ENCODE measurements at regions not wholly inside any gene's neighbourhood (a gene's known extent, or its start where the extent isn't known, plus 50 kb on each side); places are given as distances from the start of the nearest gene placed in this dataset.

DNA sequence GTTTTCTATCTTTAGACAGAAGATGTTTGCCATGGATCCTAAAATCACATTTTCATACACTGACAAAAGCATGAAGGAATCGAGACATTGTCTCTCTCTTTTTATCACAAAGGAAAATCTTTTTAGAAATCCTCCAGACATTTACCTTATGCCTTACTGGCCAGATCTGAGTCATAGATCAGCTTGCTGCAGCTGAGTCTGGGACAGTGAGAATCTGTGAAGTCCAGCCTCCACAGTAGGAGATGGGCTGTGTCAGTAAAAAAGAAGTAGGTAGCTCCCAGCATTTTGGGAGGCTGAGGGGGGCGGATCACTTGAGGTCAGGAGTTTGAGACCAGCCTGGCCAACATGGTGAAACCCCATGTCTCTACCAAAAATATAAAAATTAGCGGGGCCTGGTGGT is 333.4 kb upstream of the ZNF462 start:
- DNase-seq (ENCODE audit: low read depth) = no peak

DNA sequence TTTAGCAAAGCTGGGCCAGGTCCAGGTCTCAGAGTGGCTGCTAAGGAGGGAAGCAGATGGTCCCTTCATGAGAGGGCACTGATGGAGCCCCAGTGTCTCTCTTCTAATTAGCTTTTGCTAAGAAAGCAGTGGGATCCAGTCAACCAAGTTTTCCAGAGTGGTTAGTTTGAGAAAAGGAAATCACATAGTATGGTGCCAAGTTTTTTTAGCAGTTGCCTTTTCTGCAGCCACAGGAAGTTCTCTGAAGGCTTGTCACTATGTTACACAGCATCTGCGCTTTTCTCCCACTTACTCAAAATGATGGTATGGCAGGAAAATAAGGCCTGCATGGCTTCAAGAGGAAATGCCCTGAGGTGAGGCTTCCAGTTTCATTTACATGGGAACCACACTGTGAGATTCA is 331.5 kb upstream of the ZNF462 start:
- DNase-seq (ENCODE audit: low read depth) = no peak

GRCh38 chr9:106532306-106533015 is 330.5 kb upstream of the ZNF462 start:
- no peak for DNase-seq (ENCODE audit: low read depth)

DNA sequence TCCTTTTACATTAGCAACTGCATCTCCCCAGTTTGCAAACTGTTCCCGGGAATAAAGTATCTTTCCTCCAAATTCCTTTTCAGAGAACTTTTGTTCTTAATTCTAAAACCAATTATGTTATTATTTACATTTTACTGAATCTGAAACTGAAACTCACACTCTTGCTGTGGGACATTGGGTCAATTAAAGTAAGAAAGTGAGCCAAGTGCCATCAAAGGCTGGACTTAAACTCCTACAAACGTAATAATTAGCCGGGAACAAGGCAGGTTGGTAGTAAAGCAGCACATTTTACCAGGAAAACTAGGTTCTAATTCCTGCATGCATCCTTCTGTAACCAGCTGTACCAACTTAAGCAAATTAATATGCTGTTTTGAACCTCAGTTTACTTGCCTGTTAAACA is 328.2 kb upstream of the ZNF462 start:
- DNase-seq (ENCODE audit: low read depth) = no peak

DNA sequence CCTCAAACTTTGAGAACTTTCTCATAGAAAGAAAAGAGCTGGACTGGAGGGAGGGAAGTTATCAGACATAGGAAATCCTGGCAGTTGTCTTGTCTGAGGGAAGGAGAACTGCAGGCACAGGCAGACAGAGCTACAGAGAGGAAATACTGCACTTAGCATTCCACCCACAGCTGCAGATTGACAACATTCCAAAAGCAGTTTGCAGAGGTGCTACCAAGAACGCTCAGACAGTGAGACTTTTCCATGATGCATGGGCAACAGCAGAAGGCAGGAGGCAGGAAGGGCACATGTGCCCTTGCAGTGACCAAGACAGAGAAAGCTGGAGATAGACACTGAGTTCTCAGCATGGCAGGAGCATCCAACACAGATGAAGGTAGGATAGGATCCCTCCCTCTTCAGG is 327.5 kb upstream of the ZNF462 start:
- DNase-seq (ENCODE audit: low read depth) = no peak

GRCh38 chr9:106557996-106558667 is 304.8 kb upstream of the ZNF462 start:
- DNase-seq (ENCODE audit: low read depth) = no peak

GRCh38 chr9:106560540-106560939 is 302.4 kb upstream of the ZNF462 start:
- no peak for DNase-seq (ENCODE audit: low read depth)

- DNase-seq (ENCODE audit: low read depth) = no peak
These were observed 287.1 kb upstream of the ZNF462 start for GRCh38 chr9:106575823-106576222.

- no peak for DNase-seq (ENCODE audit: low read depth)
These were observed 286.7 kb upstream of the ZNF462 start for GRCh38 chr9:106576232-106576760.

GRCh38 chr9:106577121-106577520 is 285.8 kb upstream of the ZNF462 start:
- DNase-seq (ENCODE audit: low read depth) = no peak

DNA sequence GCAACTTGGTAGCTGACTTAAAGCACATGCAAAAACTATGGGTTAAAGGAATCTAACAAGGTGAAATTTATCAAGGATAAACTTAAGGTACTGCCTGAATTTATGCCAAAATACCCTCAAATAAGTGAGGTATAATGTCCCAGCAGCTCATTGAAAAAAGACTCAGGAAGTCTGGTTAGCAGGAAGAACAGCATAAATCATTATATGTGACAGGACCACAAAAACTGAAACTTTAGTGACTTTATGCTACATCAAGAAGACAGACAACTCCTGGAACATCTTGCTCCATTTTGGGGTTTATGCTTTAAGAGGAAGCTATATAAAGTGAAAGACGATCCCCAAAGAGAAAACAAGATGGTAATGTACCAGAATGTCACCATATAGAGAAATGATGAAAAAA is 282.4 kb upstream of the ZNF462 start:
- no peak for DNase-seq (ENCODE audit: low read depth)

DNA sequence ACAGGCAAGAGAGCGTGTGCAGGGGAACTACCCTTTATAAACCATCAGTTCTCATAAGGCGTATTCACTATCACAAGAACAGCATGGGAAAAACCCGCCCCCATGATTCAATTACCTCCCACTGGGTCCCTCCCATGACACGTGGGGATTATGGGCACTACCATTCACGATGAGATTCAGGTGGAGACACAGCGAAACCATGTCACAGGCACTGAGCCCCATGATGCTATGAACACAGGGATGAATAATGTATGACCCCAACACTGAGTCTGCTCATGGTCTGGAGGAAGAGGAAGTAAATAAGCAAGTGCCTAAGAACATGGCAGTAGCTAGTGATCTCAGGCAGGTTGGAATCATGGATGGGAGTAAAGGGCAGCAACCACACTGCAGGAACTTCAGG is 281.0 kb upstream of the ZNF462 start:
- DNase-seq (ENCODE audit: low read depth) = no peak

DNA sequence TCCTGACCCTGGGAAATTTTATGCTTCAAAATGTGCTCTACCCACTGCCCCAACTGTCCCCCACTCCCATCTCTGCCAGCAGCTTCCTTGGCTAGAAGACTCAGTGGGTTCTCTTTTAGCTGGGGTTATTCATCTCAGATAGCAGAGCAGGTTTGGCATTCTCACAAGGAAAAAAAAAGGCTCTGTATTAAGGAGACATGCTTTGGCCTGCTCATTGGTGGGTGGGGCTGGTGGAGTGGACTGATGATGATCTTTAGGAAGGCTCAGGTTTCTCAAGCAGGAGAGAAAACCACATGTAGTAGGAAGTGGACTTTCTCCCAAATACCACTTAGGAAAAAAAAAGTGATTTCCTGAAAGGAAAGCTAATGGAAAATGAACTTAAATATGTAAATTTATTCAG is 279.2 kb upstream of the ZNF462 start:
- DNase-seq (ENCODE audit: low read depth) = no peak

DNA sequence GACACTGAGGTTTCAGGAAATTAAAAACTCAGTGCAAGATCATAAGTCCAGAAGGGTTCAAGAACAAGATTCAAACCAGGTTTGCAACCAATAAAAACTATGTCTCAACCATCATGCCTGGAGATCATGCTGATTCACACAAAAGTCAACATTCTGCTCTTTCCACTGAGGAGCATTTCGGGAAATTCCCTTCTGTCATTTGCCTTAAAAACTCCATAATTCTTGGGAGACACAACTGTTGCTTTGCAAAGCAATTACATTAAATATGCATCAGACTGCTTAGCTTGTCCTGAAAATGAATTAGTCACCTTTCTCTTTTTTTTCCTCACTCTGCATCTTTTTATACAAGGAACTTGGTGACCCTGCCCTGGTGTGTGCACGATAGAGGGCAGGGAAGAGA is 275.9 kb upstream of the ZNF462 start:
- DNase-seq (ENCODE audit: low read depth) = no peak

DNA sequence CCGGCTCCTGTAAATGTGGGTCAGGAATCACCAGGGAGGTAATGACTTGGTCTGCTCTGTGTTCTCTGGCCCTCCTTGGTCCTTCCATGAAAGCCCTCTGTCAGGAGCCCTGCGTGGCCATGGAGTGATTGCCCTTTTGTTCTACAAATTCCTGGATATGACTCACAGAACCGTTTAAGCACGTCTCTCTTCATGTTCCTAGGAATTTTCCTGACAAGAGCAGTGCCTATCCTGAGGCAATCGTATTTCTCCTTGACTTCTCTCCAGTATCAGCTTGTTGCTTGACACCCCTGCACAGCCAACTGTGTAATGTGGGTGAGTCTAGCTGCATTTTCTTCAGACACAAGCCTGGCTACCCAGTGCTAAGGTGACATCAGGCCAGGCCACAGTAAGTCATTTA is 274.3 kb upstream of the ZNF462 start:
- no peak for DNase-seq (ENCODE audit: low read depth)

GRCh38 chr9:106590759-106591505 is 272.0 kb upstream of the ZNF462 start:
- DNase-seq (ENCODE audit: low read depth) = no peak

GRCh38 chr9:106593201-106593600 is 269.8 kb upstream of the ZNF462 start:
- no peak for DNase-seq (ENCODE audit: low read depth)

DNA sequence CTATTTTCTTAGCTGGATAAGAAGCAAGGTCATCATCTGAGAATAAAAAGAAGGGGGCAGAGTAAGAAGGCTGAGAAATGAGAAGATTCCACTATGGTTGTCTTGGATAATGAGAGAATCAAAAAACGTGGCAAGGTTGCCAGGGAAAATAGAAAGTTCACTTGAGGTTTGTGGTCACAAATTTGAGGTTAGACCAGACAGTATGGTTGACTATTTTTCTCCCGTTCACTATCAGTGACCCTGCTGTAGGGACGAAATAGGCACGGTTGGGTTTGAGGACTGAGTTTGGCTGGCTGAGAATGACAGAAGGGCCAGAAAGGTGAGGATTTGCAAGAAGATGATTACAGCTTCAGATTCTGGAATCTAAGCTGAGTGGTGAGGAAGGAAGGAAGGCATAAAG is 266.0 kb upstream of the ZNF462 start:
- DNase-seq (ENCODE audit: low read depth) = no peak

DNA sequence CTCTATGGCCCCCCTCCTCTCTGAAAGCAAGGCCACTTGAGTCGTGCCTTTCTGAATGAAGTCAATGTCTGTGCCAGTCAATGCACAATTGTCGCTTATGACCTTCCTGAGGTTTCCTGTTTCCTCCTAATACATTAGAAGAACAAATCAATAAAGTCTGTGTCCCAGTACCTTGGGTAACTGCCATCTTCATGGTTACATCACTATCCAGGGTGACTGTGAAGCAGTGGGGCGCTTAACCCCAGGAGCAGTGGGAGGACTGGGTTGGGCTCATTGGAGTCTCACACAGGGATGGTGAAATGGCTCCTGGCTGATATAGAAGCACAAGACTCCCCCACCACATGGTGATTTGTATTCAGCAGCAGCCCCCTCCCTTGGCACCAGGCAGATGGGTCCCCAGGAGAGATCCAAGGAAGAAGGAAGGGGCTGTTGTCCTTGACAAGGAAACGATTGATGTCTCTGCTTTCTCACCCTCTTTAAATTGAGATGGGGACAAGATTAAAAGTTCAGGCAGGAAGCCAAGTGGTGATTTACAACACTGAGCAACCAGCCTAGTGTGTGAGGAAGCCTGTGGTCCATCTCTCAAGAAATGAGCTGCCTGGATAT is 261.9 kb upstream of the ZNF462 start:
- no peak for DNase-seq (ENCODE audit: low read depth)

DNA sequence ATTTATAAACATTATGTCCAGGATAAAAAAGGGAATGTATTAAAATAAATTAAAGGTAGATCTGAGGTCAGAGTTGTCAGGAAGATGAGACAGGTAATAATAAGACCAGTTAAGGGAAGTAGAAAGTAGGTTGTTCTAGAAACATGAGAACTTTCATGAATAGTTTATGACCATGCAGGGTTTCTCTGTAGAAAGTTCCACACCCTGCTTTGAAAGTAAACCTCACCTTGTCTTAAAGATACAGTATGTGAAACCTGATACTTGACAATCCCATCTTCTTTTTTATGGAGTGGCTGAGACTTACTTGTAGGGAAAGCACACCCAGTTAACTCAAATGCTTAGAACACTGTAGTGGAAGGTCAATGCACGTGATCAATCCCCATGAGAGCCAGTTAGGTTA is 260.6 kb upstream of the ZNF462 start:
- no peak for DNase-seq (ENCODE audit: low read depth)

DNA sequence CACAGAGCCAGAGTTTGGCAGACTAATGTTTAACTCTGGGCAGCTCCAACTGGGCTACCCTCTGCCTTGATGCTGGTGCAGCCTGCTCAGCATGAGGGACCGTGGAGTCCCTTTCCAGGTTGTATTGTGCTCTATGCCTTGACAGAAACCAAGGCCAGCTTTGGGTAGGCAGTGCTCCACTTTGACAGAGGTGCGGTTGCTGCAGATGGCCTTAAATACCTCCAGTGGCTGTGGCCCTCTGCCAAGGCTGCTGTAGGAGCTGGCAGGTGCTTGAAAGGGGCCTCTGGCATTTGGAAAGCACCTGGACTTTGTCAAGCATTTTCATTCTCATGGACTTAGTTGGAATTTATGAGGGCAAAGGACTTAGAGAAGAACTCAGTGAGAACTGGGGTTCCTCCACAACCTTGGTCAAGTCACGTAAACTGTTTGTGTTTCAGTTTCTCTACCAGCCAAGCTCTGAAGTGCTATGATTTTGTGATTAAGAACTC is 249.7 kb upstream of the ZNF462 start:
- DNase-seq (ENCODE audit: low read depth) = no peak

DNA sequence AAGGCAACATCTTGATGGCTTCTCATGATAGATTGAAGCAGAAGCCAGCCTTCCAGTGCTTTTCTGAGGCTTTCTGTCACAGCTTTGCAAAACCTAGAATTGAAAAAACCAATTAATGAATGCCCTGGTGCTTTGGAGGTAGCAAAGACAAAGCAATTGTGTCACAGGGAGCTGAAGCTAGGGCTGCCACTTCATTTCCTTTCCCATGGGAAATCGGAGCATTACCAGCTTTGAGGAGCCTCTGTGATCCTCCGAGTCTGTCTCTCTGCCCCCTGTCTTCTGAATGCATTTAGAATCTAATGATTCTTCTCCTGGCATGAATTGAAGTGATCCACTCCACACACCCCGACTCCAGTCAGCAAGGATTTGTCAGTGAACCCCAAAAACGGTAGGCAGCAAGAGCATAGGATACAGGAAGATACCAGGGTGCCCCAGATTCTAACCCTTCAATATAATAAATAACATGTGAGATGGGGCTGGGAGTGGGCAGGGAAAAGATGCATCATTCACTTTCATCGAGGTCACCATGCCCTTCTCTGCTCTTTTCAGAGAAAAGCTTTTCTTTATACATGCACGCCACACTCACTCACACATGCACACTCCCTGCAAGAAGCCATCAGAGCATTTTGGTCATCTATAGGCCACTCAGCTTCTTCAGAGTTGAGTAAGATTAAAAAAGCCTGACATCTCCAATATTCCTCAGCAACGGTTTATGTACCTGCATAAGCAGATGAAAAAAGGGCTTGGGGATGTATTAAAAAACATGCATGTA is 247.7 kb upstream of the ZNF462 start:
- DNase-seq (ENCODE audit: low read depth) = no peak
